H1 (cell line): ENCODE measurements at regions not wholly inside any gene's neighbourhood (a gene's known extent, or its start where the extent isn't known, plus 50 kb on each side); places are given as distances from the start of the nearest gene placed in this dataset.
A peak's percentile ranks its signal among the peaks of the same experiment; 100 is the strongest.

Source experiments
- CTCF ChIP-seq, 3 experiments: IDR thresholded peaks; 1 replicate in 2 of 3; 2 replicates in 1 of 3; pipeline versions ENCODE4 v1.5.1 to v1.6.1; 2011; ENCODE audit warnings: low read length in 3 of 3, mild to moderate bottlenecking in 3 of 3, inconsistent platforms in 2 of 3, low read depth in 1 of 3, moderate library complexity in 1 of 3; ENCODE audit not compliant: insufficient read depth in 1 of 3; ENCODE audit errors: control extremely low read depth in 1 of 3
- NRF1 ChIP-seq: IDR thresholded peaks from 2 replicates; pipeline ENCODE4 v1.6.1; 2011; ENCODE audit warnings: mild to moderate bottlenecking, low read depth, low read length, improper control_type of control experiment
- POLR2A ChIP-seq, 2 experiments: IDR thresholded peaks; 1 replicate in 1 of 2; 2 replicates in 1 of 2; pipeline ENCODE4 v1.6.1; 2011; ENCODE audit warnings: low read depth in 2 of 2, low read length in 2 of 2, mild to moderate bottlenecking in 2 of 2; ENCODE audit errors: control extremely low read depth in 1 of 2
- SRF ChIP-seq: IDR thresholded peaks from 2 replicates; pipeline ENCODE4 v1.6.1; 2011; ENCODE audit warnings: mild to moderate bottlenecking, low read depth, low read length, moderate library complexity
- TAF1 ChIP-seq: IDR thresholded peaks from 2 replicates; pipeline ENCODE4 v1.6.1; 2011; ENCODE audit warnings: mild to moderate bottlenecking, low read depth, low read length
- TCF12 ChIP-seq: IDR thresholded peaks from 2 replicates; pipeline ENCODE4 v1.6.1; 2011; ENCODE audit warnings: low read depth, mild to moderate bottlenecking, low read length
- TEAD4 ChIP-seq: IDR thresholded peaks from 2 replicates; pipeline ENCODE4 v1.6.1; 2012; ENCODE audit warnings: low read depth, low read length, inconsistent platforms, mixed read lengths

- TF ChIP-seq CTCF (IDR thresholded peaks at IDR 0.05; ENCODE audit: control extremely low read depth in 1 of 3, insufficient read depth in 1 of 3, low read depth in 1 of 3, low read length in 3 of 3) (peak; percentile 23 to 37 (median 29); a peak in 3 of 4 replicates), NRF1 (no peak), TEAD4 (peak; percentile 88), SRF (no peak), TAF1 (no peak), POLR2A (IDR thresholded peaks at IDR 0.05; ENCODE audit: control extremely low read depth in 1 of 2, low read depth in 2 of 2, low read length in 2 of 2) (no peak), TCF12 (peak; percentile 39; the same call in 1 of the 2 replicates)
Observed at GRCh38 chr2:129891341-129892320, 87.8 kb upstream of the RAB6C start (continued).
